HL-60 (cell line): ENCODE measurements at regions not wholly inside any gene's neighbourhood (a gene's known extent, or its start where the extent isn't known, plus 50 kb on each side); places are given as distances from the start of the nearest gene placed in this dataset.

Experiments used
- DNase-seq, 2 experiments: peaks; one replicate each; pipeline ENCODE4 v3.0.0-alpha.2; 2010 to 2020; ENCODE audit warnings: low read depth in 1 of 2, low spot score in 1 of 2
- H3K27ac ChIP-seq: fragments of 250-450 bp; sonication (Bioruptor Pico); replicated peaks from 2 replicates; pipeline ENCODE4 v1.5.1; 2020; ENCODE audit warnings: mild to moderate bottlenecking, moderate library complexity
- H3K27me3 ChIP-seq: fragments of 250-450 bp; sonication (Bioruptor Pico); 2 replicates; pipeline ENCODE4 v1.5.1; 2021; ENCODE audit warnings: mild to moderate bottlenecking, moderate library complexity; ENCODE audit not compliant: insufficient read depth, poor library complexity, severe bottlenecking
- H3K4me3 ChIP-seq: replicated peaks from 2 replicates; pipeline ENCODE4 v1.5.1; 2011; ENCODE audit warnings: mild to moderate bottlenecking, control low read depth, low read length; ENCODE audit not compliant: insufficient read depth
- GABPA ChIP-seq: IDR thresholded peaks from 2 replicates; pipeline ENCODE4 v1.6.1; 2012; ENCODE audit warnings: low read depth
- POLR2AphosphoS5 ChIP-seq: IDR thresholded peaks from 2 replicates; pipeline ENCODE4 v1.6.1; 2012; ENCODE audit warnings: low read depth
- SPI1 ChIP-seq: IDR thresholded peaks from 2 replicates; pipeline ENCODE4 v1.6.1; 2012; ENCODE audit warnings: low read depth, mild to moderate bottlenecking, borderline replicate concordance
- TF ChIP-seq, protein P1 (sequence below): IDR thresholded peaks from one replicate; pipeline ENCODE4 v1.5.1; 2011; ENCODE audit warnings: low read length, control low read depth, inconsistent platforms; ENCODE audit not compliant: insufficient read depth
- TF ChIP-seq, protein P2 (sequence below): IDR thresholded peaks from 2 replicates; pipeline ENCODE4 v1.6.1; 2012; ENCODE audit warnings: low read depth; ENCODE audit not compliant: insufficient replicate concordance

DNA sequence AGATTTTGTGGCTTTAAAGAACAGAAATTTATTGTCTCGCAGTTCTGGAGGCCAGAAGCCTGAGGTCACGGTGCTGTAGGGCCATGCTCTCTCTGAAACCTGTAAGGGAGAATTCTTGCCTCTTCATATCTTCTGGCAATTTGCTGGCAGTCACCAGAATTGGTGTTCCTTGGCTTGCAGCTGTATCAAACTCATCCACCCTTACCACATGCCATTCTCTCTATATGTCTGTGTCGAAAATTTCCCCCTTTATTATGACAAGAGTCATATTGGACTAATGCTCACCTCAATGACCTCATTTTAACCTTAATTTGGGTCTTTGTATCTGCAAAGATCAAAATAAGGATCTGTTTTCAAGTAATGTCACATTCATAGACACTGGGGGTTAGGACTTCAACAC is 266.7 kb downstream of the IL20RB start:
- H3K4me3 ChIP-seq, result no peak overlapping the region
- TF ChIP-seq POLR2AphosphoS5 (no peak), SPI1 (no peak), GABPA (no peak)
- TF ChIP-seq, protein P1, sequence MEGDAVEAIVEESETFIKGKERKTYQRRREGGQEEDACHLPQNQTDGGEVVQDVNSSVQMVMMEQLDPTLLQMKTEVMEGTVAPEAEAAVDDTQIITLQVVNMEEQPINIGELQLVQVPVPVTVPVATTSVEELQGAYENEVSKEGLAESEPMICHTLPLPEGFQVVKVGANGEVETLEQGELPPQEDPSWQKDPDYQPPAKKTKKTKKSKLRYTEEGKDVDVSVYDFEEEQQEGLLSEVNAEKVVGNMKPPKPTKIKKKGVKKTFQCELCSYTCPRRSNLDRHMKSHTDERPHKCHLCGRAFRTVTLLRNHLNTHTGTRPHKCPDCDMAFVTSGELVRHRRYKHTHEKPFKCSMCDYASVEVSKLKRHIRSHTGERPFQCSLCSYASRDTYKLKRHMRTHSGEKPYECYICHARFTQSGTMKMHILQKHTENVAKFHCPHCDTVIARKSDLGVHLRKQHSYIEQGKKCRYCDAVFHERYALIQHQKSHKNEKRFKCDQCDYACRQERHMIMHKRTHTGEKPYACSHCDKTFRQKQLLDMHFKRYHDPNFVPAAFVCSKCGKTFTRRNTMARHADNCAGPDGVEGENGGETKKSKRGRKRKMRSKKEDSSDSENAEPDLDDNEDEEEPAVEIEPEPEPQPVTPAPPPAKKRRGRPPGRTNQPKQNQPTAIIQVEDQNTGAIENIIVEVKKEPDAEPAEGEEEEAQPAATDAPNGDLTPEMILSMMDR, result no peak
- TF ChIP-seq, protein P2, sequence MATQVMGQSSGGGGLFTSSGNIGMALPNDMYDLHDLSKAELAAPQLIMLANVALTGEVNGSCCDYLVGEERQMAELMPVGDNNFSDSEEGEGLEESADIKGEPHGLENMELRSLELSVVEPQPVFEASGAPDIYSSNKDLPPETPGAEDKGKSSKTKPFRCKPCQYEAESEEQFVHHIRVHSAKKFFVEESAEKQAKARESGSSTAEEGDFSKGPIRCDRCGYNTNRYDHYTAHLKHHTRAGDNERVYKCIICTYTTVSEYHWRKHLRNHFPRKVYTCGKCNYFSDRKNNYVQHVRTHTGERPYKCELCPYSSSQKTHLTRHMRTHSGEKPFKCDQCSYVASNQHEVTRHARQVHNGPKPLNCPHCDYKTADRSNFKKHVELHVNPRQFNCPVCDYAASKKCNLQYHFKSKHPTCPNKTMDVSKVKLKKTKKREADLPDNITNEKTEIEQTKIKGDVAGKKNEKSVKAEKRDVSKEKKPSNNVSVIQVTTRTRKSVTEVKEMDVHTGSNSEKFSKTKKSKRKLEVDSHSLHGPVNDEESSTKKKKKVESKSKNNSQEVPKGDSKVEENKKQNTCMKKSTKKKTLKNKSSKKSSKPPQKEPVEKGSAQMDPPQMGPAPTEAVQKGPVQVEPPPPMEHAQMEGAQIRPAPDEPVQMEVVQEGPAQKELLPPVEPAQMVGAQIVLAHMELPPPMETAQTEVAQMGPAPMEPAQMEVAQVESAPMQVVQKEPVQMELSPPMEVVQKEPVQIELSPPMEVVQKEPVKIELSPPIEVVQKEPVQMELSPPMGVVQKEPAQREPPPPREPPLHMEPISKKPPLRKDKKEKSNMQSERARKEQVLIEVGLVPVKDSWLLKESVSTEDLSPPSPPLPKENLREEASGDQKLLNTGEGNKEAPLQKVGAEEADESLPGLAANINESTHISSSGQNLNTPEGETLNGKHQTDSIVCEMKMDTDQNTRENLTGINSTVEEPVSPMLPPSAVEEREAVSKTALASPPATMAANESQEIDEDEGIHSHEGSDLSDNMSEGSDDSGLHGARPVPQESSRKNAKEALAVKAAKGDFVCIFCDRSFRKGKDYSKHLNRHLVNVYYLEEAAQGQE, result no peak
- no peak overlapping the region for H3K27ac ChIP-seq
- no peak for DNase-seq
- no peaks in the 10 kb centered on the region for H3K27me3 ChIP-seq

DNA sequence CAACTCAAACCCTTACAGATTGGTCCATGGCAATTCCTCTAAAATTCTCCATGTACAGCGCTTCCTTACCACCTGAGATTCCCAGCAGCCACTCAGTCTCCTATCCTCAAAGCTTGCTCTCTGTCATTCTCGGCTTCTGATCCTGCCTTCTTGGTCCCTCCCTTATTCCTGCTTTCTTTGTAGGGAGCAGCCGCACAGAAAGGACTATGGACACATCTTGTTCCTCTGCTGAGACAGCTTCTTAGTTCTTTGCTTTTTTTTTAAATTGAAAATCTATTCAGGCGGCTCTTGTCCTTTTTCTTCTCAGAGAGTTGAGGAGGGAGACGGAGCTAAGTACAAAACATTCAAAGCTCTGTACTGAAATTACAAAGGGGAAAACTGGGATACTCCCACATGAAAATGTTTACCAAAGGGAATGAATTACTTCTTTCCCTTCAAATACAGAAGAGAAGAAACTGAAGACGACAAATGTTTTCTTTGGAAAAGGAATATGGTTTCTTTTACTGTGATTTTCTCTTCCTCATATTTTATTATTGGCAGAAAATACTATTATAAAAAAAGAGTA is 285.1 kb downstream of the IL20RB start:
- no peak for DNase-seq
- H3K27me3 ChIP-seq, result no peaks in the 10 kb centered on the region
- no peak overlapping the region for H3K27ac ChIP-seq
- no peak overlapping the region for H3K4me3 ChIP-seq
- no peak for TF ChIP-seq SPI1
- TF ChIP-seq, protein P2, result no peak
- TF ChIP-seq POLR2AphosphoS5, result no peak
- TF ChIP-seq GABPA, result no peak
- TF ChIP-seq, protein P1, result no peak

DNA sequence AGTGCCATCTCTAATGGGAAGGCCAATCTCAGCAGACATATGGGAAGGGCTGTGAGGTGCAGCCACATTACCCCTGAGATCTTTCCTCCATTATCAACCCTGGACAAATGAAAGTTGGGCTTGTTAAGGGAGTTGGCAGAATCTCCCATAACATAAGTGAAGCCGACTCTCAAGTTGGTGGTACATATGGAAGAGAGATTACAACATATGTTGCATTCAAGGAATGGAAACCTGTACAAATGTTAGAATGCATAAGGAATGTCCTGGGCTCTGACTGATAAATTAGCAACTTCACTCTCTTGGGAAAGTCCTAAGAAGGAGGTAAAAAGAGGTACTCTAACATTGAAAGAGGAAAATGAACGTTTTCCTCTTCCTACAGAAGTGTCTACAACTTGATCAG is 288.7 kb downstream of the IL20RB start:
- Histone ChIP-seq H3K27ac (no peak overlapping the region), H3K4me3 (no peak overlapping the region), H3K27me3 (no peaks in the 10 kb centered on the region)
- TF ChIP-seq, protein P1, result no peak
- TF ChIP-seq POLR2AphosphoS5 (no peak), SPI1 (no peak), GABPA (no peak)
- TF ChIP-seq, protein P2, result no peak
- DNase-seq, result no peak
